HG03565 (cell line): ENCODE measurements at regions not wholly inside any gene's neighbourhood (a gene's known extent, or its start where the extent isn't known, plus 50 kb on each side); places are given as distances from the start of the nearest gene placed in this dataset.

ENCODE experiments used
- ATAC-seq: cut with Tn5 transposase; IDR thresholded peaks from one replicate; pipeline ENCODE4 v1.9.1; 2021; ENCODE audit warnings: mild to moderate bottlenecking, moderate library complexity; ENCODE audit not compliant: unreplicated experiment

GRCh38 chr7:116417593-116418345 lies 81.8 kb upstream of the CAV2 start:
- ATAC-seq: no peak

DNA sequence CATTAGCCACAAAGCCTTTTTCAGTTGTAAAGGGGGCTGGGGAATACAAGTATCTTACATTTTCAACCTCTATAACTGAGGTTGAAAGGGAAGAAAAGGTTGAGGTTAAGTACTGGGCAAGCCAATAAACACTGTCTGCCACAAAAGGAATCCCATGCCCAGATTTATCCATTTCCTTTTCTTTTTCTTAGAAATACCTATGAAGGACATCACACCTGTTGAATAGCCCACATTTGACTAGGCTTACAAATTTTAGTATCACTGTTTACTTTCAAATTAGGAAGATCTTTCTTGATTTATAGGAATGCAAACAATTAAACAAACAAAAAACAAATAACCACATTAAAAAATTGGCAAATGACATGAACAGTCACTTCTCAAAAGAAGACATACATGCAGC lies 81.0 kb upstream of the CAV2 start:
- ATAC-seq: no peak

GRCh38 chr7:116420003-116420402 lies 79.5 kb upstream of the CAV2 start:
- no peak for ATAC-seq

DNA sequence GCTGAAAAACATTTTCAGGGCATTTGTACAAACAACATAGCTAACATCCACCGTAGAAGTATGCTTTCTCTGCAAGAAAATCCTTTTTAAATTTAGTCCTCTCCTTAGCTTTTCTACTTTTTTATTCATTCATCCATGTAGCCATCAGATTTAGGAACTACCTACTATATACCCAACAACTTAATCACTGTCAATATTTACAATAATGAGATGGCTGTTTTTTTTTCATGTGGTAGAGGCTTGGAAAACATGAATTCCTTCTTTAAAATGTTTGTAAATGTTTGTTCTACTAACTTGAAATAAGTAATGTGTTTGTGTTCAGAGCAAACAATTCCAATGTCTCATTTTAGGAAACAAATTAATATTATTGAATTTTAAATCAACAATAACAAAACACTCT lies 78.2 kb upstream of the CAV2 start:
- ATAC-seq: no peak

DNA sequence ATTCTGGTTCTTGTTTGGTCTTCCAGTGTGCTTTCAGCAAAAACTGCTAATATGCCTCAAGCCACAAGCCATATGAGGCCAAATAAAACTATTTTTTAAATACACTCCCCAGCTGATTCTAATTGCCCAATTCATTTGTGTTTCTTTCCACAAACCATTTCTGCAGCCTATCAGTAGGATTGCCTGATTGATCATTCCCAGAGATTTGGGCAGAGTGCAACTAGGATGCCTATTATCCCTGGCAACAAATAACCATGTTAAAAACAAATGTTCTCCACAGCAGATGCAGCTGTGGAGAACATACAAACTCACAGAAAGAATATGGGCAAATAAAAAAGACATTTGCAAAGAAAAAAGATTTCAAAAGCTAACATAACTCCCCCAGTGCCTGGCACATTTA lies 76.9 kb upstream of the CAV2 start:
- ATAC-seq: no peak

GRCh38 chr7:116423499-116423898 lies 76.0 kb upstream of the CAV2 start:
- no peak for ATAC-seq

- no peak for ATAC-seq
Measured at GRCh38 chr7:116425647-116426209, 73.8 kb upstream of the CAV2 start.

DNA sequence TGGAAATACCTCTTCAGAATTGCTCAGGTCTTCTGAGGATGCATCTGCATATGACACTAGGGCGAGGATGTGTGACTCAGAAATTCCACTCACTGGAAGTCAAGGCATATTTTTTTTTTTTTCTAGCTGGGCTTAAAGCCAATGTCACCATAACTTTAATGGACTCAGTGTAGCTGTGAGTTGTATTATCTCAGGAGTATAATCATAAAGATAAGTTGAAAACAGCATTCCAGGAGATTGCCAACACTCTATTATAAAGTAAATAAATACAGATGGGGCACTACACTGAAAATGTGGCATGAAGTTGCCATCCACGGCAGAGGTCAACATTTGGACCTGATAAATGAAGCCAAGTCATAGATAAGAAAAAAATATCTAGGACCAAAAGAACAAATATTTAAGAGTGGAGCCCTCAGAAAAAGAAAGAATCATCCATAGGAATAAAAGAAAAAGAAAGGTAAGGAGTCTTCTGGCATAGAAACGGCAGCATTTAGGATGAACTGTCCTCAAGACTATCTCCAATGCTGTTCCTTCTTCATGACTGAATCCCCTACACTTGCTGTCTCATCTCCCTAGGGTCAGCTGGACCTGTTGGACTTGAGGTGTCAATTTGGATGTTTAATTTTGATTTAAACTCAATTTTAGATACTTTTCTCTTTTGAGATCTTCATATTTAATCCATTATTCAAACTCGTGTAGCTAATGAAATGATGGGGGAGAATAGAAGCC lies 72.9 kb upstream of the CAV2 start:
- ATAC-seq: no peak

DNA sequence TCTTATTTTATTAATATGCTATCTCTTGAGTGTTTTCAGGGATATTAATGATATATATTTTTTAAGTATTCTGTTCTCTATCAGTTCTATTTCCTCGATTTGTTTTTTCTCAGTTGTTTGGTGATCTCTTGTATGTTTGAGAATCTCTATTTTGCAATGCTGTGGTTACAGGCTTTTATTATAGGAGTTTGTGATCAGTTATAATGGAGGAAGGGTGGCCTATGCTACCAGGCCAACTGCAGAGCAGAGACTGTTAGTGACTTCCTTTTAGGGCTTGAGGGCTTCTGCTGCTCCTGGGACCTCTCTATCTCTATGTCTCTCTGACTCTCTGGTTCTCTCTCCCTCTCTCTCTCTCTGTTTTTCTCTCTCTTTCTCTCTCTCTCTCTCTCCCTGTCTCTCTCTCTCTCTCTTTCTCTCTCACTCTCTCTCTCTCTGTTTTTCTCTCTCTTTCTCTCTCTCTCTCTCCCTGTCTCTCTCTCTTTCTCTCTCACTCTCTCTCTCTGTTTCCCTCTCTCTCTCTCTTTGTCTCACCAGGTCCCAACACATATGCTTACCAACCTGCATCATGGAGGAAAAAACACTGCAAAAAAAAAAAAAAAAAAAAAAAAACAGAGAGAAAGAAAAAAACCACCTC lies 69.4 kb upstream of the CAV2 start:
- ATAC-seq: no peak

DNA sequence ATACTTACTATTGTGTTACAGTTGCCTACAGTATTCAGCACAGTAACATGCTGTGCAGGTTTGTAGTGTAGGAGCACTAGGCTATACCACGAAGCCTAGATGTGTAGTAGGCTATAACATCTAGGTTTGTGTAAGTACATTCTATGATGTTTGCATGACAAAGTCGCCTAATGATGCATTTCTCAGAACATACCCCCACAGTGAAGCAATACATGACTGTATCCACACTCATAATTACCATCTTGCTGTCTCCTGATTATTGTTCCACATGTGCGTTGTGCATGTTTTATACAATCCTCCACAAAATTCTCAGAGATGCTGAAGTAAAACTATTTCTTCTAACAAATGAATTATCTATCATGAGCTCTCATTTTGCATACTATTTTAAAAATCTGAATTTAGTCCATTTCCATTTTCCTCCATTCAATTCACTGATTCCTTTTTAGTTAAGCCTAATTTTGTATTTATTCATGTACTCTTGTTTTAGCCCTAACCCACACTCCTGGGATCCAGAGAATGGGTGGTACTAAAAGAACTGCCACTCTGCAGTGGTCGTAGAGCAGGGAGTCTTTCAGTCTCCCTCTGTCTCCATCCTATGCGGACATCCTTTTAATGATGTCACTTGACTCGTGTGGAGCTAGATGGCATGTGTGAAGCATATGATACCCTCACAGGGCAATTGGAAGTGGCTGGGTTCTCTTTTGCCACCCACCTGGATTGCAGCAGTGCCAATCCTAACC lies 67.6 kb upstream of the CAV2 start:
- ATAC-seq: no peak

GRCh38 chr7:116432527-116432916 lies 67.0 kb upstream of the CAV2 start:
- ATAC-seq: no peak

DNA sequence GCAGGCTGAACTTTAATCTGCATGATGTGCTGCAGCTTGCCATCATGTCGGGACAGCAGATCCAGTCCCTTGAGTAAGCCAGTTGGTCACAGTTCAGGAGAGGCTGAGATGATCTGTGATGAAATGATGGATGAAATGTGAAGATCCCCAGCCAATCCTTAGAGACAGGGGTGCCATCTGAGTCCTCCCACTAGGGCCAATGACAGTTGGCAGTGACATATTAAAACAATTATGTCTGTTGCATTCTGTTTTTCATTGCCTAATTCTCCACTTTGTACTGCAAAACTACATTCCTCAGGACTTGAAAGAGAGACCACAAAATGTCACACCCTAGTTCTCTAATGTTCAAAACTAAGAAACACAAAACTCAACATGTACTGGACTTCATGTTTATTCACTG lies 66.3 kb upstream of the CAV2 start:
- no peak for ATAC-seq

DNA sequence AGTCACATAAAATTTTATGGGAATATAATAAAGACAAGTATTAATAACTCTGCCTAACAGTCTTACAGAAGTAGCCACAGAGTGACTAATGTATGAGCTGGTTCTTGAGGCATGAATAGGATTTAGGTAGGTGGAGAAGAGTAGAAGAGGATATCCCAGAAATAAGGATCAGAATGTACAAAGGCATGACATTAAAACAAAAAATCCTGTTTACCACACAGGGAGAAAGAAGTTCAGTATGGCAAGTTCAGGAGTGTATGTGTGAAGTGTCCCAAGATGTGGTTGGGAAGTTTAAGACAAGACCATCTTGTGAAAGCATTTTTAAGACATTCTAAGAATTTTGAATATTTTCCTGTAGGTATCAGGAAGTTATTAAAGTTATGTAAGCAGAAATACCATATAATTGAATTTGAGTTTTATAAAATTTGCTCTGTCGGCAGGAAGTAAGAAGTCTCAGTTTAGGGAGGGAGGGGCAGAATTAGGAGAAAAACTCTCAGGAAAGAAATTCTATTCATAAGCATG lies 64.7 kb upstream of the CAV2 start:
- ATAC-seq: no peak

DNA sequence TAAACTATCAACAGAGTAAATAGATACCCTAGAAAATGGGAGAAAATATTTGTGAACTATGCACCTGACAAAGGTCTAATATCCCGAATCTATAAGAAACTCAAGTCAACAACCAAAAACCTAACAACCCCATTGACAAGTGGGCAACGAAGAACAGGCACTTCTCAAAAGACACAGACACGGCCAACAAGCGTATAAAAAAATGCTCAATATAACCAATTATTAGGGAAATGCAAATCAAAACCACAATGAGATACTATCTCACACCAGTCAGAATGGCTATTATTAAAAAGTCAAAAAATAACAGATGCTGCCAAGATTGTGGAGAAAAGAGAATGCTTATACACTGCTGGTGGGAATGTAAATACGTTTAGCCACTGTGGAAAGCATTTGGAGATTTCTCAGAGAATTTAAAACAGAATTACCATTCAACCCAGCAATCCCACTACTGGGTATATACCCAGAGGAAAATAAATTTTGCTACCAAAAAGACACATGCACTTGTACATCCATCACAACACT lies 63.2 kb upstream of the CAV2 start:
- ATAC-seq: no peak

- no peak for ATAC-seq
Measured at GRCh38 chr7:116438267-116438666, 61.3 kb upstream of the CAV2 start.

GRCh38 chr7:116439005-116439404 lies 60.5 kb upstream of the CAV2 start:
- ATAC-seq: no peak

DNA sequence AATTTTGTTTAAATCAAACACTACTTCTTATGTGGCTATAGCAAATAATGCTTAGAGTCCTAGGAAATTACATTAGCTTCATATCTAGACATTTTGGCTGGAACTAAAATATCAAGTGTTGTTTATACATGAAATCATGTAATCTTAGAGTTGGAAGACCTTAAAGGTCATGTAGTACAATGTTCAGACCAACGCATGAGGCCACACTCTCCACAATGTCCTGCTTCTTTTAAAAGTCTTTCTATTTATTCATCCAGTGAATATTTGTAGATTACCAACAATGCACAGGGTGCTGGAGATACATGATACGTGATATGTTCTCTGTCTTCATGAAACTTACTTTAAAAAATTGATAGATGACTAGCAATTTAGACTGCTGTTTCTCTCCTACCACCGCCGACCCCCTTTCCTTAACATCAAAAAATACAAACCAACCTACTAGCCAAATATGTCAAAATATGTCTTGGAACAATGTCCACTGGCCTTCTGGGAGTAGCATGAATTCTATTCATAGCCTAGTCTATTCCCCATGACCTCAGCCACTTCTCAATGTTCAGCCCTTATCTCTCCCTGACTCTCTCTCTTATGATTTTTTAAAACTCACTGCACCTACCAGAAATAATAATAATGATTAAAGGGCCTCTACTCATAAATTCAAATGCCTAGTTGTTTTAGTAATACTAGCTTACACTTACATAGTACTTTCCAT lies 59.5 kb upstream of the CAV2 start:
- no peak for ATAC-seq

- no peak for ATAC-seq
Measured at GRCh38 chr7:116441534-116441933, 58.0 kb upstream of the CAV2 start.

GRCh38 chr7:116443101-116443523 lies 56.4 kb upstream of the CAV2 start:
- ATAC-seq: no peak

GRCh38 chr7:116443646-116444045 lies 55.9 kb upstream of the CAV2 start:
- ATAC-seq: no peak
